GM12865 (cell line): ENCODE measurements at regions not wholly inside any gene's neighbourhood (a gene's known extent, or its start where the extent isn't known, plus 50 kb on each side); places are given as distances from the start of the nearest gene placed in this dataset.

Source experiments
- DNase-seq: peaks from one replicate; pipeline ENCODE4 v3.0.0; 2010; ENCODE audit warnings: low read depth
- H3K4me3 ChIP-seq: 2 replicates; pipeline ENCODE4 v1.5.1; 2011; ENCODE audit warnings: mild to moderate bottlenecking, low read depth, low read length, control low read depth
- CTCF ChIP-seq: IDR thresholded peaks from 2 replicates; pipeline ENCODE4 v1.5.1; 2011; ENCODE audit warnings: low read length, control low read depth, low read depth, inconsistent platforms; ENCODE audit not compliant: insufficient read depth; ENCODE audit errors: missing control alignments

GRCh38 chr15:100710222-100710621 lies 107.8 kb downstream of the ASB7 start:
- TF ChIP-seq CTCF: no peak
- H3K4me3 ChIP-seq: no peak overlapping the region
- no peak for DNase-seq

- no peak for TF ChIP-seq CTCF
- no peak overlapping the region for H3K4me3 ChIP-seq
- no peak for DNase-seq
These were observed 108.5 kb downstream of the ASB7 start for GRCh38 chr15:100710744-100711515.

GRCh38 chr15:100711516-100712021 lies 109.2 kb downstream of the ASB7 start:
- no peak for TF ChIP-seq CTCF
- no peak overlapping the region for H3K4me3 ChIP-seq
- DNase-seq: no peak

GRCh38 chr15:100712226-100712625 lies 109.8 kb downstream of the ASB7 start:
- H3K4me3 ChIP-seq: no peak overlapping the region
- no peak for TF ChIP-seq CTCF
- no peak for DNase-seq

GRCh38 chr15:100713163-100713867 lies 110.9 kb downstream of the ASB7 start:
- H3K4me3 ChIP-seq: no peak overlapping the region
- TF ChIP-seq CTCF: no peak
- DNase-seq: no peak

GRCh38 chr15:100714034-100714748 lies 111.8 kb downstream of the ASB7 start:
- TF ChIP-seq CTCF: no peak
- H3K4me3 ChIP-seq: no peak overlapping the region
- DNase-seq: no peak
